HG03139 (cell line): ENCODE measurements at regions not wholly inside any gene's neighbourhood (a gene's known extent, or its start where the extent isn't known, plus 50 kb on each side); places are given as distances from the start of the nearest gene placed in this dataset.
A peak's percentile ranks its signal among the peaks of the same experiment; 100 is the strongest.
"Not testable (repeated sequence)": the region's sequence is repeated elsewhere in the genome, so short reads cannot be mapped to it uniquely, and the experiment has no call there.

Experiments
- ATAC-seq: cut with Tn5 transposase; IDR thresholded peaks from one replicate; pipeline ENCODE4 v1.9.1; 2021; ENCODE audit not compliant: unreplicated experiment

DNA sequence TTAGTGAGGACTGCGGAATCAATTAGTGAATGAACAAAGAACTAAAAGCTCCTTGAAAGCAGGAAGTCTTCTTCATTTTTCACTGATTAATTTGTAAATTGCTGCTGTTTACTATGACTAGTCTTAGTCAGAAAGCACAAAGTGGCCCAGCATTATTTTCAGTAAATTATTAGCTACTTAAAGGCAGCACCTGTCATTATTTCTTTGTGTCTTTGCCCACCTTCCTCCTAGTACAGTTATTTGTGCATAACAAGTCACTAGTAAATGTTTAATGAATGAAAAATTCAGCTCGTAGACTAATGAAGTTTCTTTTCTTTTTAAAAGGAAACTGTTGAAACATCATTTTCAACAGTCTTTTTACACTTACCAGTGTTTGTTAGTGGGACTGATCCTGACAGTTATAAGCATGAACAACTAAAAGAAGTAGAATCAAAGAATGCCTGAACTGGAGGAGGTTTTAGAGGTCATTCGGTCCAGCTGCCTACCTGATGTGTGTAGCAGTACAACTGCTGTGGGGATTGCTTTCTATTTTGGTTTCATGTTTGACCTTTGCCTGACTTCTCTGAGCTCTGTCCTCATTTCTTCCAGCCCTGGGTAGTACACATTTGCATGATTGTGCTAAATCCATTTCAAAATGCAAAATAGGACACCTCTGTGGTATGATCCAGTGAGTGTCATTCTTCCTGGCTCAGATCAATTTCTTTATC is 140.0 kb upstream of the PHYHIPL start:
- peak; percentile 98 for ATAC-seq

DNA sequence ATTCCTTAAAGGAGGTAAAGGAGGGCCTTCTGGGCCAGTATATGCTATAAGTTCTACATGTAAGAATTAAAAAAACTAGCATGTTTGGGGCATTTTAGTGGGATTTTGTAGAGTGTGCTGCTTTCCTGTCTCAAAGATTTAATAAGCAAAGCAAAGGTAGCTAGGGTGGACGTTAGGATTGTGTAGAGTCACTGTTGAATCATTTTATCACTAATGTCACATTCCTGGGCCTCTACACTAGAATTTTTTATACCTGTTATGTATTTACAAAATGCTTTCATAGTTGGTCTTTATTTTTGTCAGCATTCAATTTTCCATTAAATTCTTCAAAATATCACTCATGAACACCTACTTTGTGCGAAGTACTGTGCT is 139.4 kb upstream of the PHYHIPL start:
- no peak for ATAC-seq

DNA sequence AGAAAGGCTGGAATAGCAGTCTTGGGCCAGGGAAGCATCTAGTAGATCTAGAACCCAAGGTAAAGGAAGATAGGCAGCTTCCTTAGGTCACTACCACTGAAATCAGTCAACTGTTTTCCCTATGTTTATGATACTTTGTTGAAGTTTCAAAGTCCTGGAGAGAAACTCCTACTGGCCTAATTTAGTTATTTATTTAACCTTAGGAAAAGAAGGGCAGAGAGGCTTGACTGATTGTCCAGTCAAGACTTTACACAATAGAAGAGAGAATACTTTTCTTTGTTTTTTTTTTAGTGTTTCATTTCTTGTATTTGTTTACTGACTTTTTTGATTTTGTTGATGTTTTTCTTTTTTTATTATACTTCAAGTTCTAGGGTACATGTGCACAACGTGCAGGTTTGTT is 138.9 kb upstream of the PHYHIPL start:
- ATAC-seq, result no peak

DNA sequence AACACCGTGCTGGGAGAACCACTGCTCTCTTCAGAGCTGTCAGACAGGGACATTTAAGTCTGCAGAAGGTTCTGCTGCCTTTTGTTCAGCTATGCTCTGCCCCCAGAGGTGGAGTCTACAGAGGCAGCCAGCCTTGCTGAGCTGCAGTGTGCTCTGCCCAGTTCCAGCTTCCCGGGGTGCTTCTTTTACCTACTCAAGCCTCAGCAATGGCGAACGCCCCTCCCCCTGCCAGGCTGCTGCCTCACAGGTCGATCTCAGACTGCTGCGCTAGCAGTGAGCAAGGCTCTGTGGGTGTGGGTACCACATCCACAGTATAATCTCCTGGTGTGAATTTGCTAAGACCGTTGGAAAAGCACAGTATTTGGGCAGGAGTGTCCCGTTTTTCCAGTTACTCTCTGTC is 133.1 kb upstream of the PHYHIPL start:
- not testable (repeated sequence) for ATAC-seq

DNA sequence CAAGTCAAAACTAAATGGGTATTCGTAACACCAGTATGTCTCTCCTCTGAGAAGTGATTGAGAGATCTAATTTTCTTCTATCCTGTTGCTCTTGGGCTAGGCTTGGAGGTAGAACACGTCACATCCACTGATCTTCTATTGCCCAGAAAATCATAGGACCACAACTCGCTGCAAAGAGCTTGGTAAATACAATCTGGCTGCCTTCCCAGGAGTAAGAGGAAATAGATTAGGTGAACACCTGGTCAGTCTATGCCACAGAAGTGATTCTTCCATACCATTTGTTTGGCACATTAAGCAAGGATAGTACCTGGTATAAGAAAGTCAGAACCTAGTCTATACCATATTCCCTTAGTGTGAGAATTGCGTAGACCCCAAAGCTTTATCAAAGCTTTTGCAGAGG is 129.3 kb upstream of the PHYHIPL start:
- no peak for ATAC-seq

DNA sequence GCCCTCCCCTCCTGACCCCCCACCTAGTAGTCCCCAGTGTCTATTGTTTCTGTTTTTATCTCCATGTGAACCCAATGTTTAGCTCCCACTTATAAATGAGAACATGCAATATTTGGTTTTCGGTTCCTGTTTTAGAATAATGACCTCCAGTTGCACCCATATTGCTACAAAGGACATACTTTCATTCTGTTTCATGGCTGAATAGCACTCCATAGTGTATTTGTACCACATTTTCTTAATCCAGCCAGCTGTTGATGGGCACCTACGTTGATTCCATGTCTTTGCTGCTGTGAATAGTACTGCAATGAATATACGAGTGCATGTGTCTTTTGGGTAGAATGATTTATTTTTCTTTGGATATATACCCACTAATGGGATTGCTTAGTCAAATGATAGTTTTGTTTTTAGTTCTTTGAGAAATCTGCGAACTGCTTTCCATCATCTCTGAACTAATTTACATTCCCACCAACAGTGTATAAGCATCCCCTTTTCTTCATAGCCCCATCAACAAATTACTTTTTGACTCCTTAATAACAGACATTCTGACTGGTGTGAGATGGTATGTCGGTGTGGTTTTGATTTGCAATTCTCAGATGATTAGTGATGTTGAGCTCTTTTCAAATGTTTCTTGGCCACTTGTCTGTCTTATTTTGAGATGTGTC is 128.4 kb upstream of the PHYHIPL start:
- peak; percentile 91 for ATAC-seq

DNA sequence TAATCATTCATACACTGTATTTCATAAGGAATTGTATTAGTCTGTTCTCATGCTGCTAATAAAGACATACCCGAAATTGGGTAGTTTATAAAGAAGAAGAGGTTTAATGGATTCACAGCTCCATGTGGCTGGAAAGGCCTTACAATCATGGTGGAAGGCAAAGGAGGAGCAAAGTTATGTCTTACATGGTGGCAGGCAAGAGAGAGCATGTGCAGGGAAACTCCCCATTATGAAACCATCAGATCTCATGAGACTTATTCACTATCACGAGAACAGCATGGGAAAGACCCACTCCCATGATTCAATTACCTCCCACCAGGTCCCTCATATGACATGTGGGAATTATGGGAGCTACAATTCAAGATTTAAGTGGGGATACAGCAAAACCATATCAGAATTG is 122.9 kb upstream of the PHYHIPL start:
- ATAC-seq, result not testable (repeated sequence)

DNA sequence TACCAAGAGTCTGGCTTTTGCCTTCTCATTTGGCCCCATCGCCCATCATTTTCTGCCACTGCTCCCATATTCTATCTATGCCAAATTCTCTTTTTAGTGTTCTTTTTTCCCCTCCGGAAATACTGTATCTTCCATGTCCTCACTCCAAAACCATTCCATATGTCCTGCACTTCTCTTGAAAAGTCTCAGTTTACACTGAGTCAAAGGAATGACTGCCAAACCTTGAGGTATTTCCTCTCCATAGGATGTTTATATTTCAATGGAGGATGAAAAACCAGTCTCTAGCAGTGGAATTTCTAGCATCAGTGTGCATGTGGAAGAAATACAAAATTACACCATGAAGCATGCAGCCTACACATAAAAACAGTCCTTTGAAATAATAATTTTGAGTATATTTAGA is 121.4 kb upstream of the PHYHIPL start:
- no peak for ATAC-seq

DNA sequence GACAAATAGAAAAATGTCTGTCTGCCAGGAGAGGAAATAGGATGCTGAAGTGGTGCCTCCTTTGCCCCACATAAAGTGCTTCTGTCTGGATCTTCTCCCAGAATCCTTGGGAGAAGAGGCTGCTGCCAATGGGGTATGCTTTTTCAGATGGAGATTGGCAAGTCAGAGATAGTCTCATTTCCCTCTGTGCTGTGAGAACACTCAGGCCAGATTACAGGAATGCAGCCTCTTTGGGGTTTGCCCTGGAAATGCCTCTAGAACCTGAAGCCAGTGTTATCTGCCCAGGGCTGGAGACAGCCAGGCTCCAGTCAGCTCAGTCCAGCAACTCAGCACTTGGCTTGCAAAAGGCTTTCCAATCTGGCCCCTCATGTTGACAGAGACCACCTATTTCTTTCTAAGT is 119.1 kb upstream of the PHYHIPL start:
- ATAC-seq, result no peak

DNA sequence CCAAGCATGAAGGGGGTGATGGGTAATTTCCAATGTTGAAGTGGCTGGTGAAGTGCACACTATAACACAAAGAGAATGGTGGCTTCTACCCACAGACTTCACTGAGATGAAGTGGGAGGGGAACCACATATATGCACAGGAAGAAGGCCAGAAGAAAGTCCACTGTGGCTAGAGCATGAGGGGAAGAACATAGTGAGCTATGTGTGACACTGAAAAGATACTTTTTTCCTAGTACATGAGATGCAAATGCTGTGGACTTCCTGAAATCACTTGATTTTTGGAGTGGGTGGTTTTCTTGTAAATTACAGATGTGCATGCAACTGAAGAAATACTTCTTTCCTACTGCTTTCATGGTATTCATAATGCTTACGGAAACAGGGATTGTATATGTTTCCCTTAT is 115.6 kb upstream of the PHYHIPL start:
- no peak for ATAC-seq

DNA sequence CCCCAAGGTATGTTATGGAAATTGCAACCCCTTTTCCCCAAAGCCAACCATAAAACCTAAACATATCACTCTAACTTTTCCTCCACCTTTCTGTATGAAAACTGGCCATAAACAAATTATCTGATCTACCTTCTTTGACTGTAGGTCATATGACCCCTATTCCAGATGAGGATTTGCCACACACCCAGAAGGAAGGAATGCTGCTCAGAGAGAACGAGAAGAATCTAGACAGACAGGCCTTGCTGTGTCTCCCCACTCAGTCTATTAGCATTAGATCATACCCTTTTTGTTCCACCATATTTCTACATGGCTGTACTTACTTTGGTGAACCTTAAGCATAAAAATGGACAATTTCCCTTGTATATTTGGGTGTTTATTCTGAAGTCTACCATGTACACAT is 113.0 kb upstream of the PHYHIPL start:
- ATAC-seq, result no peak

DNA sequence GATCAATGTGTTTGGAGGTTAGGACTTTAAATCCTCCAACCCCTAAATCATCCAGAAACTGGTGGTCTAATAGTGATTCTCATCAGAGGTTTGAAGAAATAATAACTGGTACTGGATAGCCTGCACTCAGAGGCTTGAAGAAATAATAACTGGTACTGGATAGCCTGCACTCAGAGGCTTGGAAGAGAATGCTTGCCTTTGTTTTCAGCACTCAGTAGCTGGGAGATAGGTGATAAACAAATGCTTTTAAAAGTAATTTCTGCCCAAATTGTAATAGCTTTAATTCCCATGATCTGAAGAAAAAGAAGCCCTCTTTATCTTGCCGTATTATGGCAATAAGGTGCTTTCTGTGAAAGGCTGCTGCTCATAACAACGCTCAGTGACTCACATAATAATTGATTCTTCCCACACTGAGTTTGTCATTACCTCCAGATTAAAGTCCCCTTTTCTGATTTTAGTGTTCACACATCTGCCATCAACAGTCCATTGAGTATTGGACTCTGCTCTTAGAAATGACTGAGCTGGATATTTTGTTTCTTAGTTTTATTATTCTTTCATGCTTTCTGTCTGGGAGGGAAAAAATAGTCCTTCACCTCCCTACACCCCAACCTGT is 112.3 kb upstream of the PHYHIPL start:
- ATAC-seq, result no peak

DNA sequence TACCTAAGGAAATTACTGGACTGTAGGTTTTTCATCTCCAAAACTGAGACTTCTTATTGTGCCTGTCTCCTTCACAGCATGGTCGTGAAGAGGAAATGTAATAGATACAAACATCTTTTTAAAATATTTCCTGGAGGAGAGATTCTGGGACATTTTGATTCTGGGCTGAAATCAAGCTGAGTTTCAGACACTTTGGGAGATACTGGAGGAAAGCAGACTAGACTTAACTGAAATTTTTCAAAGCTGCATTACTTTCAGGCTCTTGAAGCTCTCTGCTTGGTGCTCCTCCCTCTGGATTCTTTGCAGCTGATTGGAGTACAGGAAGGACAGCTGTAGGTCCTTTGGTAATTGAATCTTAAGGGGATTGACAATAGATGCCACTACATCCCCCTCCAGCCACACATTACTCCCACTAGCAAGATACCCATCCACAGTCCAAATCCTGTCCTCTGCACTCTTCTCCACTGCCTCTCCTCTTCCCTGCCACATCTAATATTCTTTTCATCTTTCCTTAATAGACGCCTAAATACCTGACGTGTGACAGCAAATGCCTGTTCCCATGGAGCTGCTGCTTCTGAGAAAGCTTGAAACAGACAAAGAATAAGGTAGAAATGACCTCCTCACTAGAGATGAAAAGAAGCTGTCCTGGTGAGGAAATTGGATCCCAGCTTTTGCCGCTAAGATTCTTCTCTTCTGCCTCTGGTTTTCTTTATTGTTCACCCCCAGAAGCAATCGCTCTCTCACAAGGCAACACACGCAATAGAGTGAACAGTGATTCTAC is 111.5 kb upstream of the PHYHIPL start:
- ATAC-seq, result no peak

DNA sequence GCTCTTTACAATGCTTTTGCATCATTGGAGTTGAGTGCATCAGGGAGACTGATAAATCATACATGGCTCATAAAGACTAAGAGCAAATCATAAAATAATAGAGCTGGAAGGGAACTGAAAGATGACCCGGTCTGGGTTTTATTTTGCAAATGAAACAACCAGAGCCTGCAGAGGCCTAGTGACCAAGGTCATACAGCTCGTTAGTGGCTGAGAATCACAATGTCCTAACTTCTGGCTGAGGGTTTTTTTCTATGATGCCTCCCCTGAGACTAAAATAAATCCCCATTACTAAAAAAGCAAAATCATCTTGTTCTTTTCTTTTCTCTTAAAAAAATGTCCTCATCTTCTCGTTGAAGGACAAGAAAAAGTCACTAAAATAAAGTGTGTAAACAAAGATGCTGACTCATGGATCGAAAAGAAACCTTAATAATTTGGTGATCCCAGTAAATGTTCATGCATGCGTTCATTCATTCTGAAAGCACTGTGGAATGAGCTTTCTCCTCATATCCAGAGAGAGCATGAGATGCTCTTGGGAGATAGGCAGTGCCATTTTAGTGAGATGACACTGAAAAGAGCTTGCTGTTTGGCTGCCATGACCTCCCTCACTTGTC is 107.8 kb upstream of the PHYHIPL start:
- ATAC-seq, result no peak

DNA sequence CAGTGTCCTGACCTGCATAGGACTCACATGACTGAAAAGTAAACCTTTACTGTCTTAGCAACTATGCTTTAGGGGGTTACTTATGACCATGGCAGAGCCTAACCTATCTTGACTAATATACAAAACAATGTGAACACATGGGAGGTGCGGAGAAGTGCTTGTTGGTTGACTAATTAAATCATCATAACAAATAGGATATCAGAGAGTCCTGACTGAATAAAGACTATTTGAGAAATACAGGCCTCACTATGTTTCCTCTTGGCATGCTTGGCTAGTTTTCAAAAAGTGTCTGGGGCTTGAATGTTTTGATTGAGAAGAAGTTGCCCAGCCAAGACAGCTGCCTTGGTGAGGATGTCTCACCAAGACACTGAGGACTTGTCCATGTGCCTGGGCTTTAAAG is 104.4 kb upstream of the PHYHIPL start:
- no peak for ATAC-seq

DNA sequence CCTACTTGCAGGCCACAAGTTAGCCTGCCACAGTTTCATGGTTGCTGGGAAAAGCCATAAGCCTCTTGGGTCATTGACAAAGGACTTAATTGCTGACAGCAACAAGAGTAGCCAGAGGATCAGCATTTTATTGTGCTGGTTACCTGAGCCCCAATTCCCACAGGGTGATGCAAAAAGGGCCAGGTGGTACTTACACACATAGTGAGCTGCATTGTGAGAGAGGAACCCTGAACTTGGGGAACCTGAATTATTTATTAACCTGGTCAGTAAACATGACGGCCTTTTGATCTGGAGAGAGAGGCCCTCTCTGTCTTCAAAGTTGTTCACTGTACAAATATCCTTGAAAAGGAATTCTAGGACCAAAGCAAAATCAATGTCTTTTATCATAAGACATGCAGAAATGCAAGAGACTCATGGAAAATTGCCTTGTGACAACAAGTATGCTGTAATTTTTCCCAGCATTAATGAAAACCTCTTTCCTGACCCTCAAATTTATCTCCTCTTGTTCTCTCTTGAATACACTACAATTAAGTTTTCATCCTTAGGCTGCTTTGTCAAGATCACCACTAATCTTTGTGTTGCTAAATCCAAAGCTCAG is 102.9 kb upstream of the PHYHIPL start:
- ATAC-seq, result no peak

DNA sequence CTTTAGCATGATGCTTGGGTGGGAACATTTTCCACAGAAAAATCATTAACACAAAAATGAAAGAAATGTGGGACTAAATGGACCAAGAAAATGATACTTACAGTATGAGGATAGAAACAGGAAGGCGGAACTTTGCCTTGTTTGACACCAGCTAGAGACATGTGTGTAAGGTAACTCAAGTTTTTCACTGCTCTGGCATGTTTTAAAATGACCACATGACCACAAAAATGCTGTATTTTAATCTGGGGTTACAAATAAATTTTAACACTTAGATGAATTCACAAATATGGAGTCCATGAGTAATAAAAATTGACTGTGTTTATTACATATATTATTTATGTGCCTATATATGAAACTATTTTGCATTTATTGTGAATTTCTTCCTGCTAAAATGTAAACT is 100.9 kb upstream of the PHYHIPL start:
- ATAC-seq, result no peak

DNA sequence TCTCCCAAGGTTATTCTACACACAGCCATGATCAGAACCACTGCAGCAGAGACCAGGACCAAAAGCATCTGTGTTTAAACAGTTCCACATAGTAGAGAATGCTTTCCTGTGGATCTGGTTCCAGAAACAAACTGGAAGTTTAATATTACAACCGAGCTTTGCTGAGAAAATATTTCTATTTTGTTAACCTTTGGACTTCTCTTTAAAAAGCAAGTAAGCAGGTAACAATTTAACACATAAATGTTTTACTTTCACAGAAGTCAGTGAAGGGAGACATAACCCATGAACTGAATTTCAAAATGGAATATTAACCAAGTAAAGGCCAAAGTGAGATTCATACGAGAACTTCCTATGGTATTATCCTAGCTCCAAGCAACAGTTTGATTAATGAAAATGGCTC is 98.6 kb upstream of the PHYHIPL start:
- ATAC-seq, result no peak

DNA sequence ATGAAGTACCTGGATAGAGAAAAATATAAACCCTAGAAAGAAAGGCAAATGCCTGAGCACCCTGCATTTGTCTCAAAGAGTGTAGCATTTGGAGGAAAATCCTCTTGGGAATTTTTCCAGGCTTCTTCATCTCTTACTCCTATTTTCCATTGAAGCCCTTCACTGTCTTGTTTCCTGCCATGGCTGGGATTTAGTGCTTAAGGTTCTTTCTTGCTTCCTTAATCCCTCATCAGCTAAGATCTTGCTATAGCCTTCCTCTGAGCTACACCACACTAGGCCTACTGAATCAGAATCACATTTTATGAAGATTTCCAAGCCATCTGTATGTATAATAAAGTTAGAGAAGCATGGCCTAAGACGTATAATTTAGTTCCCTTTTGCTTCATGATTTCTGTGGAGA is 97.5 kb upstream of the PHYHIPL start:
- no peak for ATAC-seq

DNA sequence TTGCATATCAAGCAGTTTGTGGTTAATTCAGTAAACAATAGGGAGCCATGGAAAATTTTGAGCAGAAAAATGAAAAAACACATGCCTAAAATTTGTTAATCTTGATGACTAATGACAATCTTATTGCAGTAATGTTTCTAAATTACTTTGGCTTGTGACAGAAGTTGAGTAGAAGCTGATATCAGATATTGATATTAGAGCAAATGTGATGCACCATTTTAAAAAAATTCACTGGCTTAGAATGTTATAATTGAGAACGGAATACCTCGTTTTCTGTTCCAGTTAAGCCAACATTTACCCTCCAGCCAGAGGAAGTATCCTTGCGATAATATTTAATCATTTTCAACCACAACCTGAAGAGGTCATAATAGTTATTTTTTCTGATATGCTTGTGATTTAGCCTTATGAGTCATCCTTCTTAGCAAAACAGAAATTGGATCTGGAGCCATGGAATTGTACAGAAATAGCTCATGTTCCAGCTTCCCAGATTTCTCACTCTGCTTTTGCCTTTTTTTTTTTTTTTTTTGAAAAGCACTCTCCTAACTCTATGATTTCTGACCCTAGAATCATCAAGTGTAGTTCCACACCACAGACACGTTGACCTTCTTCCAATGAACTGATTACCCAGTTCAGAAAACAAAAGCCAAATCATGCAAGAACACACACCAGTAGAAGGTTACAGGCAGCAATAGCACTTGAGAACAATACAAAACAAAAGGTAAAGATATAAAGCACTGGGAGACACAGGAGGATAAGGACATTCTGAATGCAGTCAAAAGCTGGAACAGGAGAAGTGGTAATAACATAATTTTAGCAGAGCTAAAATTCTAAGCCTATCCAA is 96.8 kb upstream of the PHYHIPL start:
- ATAC-seq, result no peak
